Thoracic aorta (tissue), 2 donors: ENCODE measurements at regions not wholly inside any gene's neighbourhood (a gene's known extent, or its start where the extent isn't known, plus 50 kb on each side); places are given as distances from the start of the nearest gene placed in this dataset.

Experiments used
- ATAC-seq: fragments of 150-250 bp; one replicate; pipeline ENCODE4 v1.8.0; 2017; ENCODE audit warnings: low read depth; ENCODE audit not compliant: insufficient number of reproducible peaks, low FRiP score
- DNase-seq: peaks from one replicate; pipeline ENCODE4 v3.0.0-alpha.2; 2020; ENCODE audit warnings: low spot score
- H3K27ac ChIP-seq, 2 donors: fragments of 200-600 bp; sonication (generic); 1 replicate in 1 of 2; 2 replicates in 1 of 2; pipeline ENCODE4 v1.5.1; 2016; ENCODE audit warnings: mild to moderate bottlenecking in 2 of 2, moderate library complexity in 2 of 2
- H3K27me3 ChIP-seq: fragments of 200-600 bp; sonication (generic); replicated peaks from 2 replicates; pipeline ENCODE4 v1.6.0; 2016; ENCODE audit warnings: mild to moderate bottlenecking; ENCODE audit not compliant: insufficient read depth
- H3K36me3 ChIP-seq: fragments of 200-600 bp; sonication (generic); one replicate; pipeline ENCODE4 v1.5.1; 2016
- H3K4me1 ChIP-seq, 2 donors: fragments of 200-600 bp; sonication (generic); 1 replicate in 1 of 2; 2 replicates in 1 of 2; pipeline versions ENCODE4 v1.5.1 to v1.6.0; 2016; ENCODE audit warnings: low read depth in 2 of 2, mild to moderate bottlenecking in 1 of 2; ENCODE audit not compliant: control insufficient read depth in 1 of 2
- H3K4me3 ChIP-seq: fragments of 200-600 bp; sonication (generic); 2 replicates; pipeline ENCODE4 v1.5.1; 2016; ENCODE audit warnings: mild to moderate bottlenecking
- H3K9me3 ChIP-seq: fragments of 200-600 bp; sonication (generic); 2 replicates; pipeline ENCODE4 v1.5.1; 2016
- TF ChIP-seq, protein P1 (sequence below): fragments of 200-600 bp; sonication (generic); IDR thresholded peaks from one replicate; pipeline ENCODE4 v1.5.1; 2019; ENCODE audit warnings: antibody characterized with exemption

GRCh38 chr12:100706033-100706432 lies 88.5 kb upstream of the ANO4 start:
- H3K4me3 ChIP-seq, result no peak overlapping the region
- H3K27ac ChIP-seq, result no peak overlapping the region
- TF ChIP-seq, protein P1, sequence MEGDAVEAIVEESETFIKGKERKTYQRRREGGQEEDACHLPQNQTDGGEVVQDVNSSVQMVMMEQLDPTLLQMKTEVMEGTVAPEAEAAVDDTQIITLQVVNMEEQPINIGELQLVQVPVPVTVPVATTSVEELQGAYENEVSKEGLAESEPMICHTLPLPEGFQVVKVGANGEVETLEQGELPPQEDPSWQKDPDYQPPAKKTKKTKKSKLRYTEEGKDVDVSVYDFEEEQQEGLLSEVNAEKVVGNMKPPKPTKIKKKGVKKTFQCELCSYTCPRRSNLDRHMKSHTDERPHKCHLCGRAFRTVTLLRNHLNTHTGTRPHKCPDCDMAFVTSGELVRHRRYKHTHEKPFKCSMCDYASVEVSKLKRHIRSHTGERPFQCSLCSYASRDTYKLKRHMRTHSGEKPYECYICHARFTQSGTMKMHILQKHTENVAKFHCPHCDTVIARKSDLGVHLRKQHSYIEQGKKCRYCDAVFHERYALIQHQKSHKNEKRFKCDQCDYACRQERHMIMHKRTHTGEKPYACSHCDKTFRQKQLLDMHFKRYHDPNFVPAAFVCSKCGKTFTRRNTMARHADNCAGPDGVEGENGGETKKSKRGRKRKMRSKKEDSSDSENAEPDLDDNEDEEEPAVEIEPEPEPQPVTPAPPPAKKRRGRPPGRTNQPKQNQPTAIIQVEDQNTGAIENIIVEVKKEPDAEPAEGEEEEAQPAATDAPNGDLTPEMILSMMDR, result no peak
- no peaks in the 10 kb centered on the region for H3K27me3 ChIP-seq
- no peaks in the 10 kb centered on the region for H3K9me3 ChIP-seq
- H3K4me1 ChIP-seq, result no peaks in the 10 kb centered on the region
- DNase-seq (no peak), ATAC-seq (no peak)
- H3K36me3 ChIP-seq, result no peaks in the 10 kb centered on the region

DNA sequence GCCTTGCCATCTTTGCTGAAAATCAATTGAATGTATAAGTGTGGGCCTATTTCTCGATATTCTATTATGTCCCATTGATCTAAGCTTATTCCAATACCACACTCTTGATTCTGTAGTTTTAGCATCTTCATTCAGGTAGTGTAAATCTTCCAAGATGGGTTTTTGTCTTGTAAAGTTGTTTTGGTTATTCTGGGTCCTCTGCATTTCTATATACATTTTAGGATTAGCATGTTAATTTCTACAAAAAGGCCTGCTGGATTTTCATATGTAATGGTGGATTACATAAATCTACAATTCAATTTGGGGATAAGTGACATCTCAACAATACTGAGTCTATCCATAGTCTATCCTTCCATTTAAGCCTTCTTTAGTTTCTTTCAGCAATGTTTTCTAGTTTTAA lies 86.0 kb upstream of the ANO4 start:
- no peak for ATAC-seq
- DNase-seq, result no peak
- Histone ChIP-seq H3K4me1 (no peaks in the 10 kb centered on the region), H3K9me3 (no peaks in the 10 kb centered on the region), H3K27ac (no peak overlapping the region), H3K36me3 (no peaks in the 10 kb centered on the region), H3K27me3 (no peaks in the 10 kb centered on the region), H3K4me3 (no peak overlapping the region)
- TF ChIP-seq, protein P1, result no peak

DNA sequence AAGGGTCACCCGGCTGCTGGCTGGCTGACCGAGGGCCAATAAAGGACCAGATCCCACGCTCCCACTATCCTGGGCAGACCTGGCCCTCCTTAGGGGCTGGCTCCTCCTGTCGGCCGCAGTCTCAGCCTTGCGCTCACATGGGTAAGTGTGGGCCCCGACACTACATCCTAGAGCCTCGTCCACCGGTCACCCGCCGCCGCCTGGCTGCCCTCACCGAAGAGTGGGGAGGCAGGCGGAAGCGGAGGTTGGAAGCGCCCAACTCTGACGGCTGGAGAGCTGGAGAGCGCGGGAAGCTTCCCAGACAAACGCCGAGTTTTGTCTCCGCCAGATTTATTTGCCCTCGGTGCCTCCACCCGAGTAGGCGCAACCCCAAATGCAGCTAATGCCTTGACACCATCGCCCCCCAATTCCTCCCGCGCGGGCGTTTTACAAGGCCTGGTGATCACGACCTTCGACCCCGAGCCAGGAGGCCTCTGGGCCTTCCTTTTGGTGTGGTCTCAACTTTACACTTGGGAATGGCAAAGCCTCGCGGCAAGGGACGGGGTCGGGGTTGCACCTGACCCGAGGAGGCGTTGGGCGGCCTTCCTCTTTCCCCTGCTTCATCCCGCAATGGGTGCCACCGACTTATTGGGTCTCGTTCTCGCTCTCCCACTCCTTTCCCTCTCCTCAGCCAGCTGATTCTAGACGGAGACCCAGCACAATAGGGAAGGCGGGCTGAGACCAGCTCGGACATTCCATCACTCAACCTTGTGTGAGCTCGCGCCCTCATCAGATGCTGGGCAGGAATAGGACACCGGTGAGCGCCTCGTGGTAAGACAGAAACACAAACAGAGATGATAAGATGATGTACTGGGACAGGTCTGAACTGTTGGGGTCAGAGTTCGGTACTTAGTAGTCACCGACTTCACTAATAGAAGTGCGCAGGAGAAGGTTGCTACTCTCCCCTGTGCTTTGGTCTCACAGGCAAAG lies 78.3 kb upstream of the ANO4 start:
- H3K4me1 ChIP-seq, result peaks cover 0 to 9% of the 10 kb centered on the region in 2 donors
- H3K4me3 ChIP-seq, result no peak overlapping the region
- TF ChIP-seq, protein P1, result no peak
- no peaks in the 10 kb centered on the region for H3K27me3 ChIP-seq
- ATAC-seq (no peak), DNase-seq (no peak)
- no peak overlapping the region for H3K27ac ChIP-seq
- no peaks in the 10 kb centered on the region for H3K36me3 ChIP-seq
- H3K9me3 ChIP-seq, result no peaks in the 10 kb centered on the region

DNA sequence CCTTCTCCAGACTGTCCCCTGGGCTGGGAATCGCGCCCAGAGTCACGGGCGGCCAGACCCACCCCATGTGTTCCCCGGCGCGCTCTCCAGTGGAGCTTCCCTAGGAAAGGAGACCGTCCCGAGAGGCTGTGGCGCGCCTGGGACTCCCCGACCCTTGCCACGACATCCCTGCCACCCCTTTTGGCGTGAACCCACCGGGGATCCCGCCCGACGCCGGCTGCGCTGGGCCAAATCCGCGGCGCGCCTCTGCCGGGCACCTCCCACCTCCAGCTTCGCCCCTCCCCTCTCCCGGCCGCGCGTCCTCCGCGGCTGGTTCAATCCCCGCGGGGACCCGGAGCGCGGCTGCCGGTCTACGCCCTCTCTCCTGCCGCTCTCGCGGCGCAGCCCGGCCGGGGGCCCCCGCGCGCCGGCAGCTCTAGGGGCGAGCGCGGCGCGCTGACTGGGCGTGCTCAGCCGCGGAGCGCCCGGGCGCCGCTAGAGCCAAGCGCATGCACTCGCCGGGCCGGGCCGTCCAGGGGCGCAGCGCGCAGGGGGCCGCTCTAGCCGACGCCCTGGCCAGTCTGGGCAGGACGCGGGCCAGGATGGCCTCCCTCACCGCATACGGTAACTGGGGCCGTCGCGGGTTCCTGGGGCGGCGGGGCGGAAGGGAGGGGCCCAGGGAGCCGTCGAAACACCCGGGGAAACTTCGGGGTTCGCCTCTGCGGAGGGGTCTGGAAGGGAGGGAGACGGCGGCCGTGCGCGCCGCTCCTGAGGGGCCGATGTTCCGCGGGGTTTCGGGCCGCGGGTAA lies 77.4 kb upstream of the ANO4 start:
- DNase-seq (no peak), ATAC-seq (no peak)
- Histone ChIP-seq H3K4me3 (peak overlapping the region; percentile 47), H3K36me3 (no peaks in the 10 kb centered on the region), H3K4me1 (peaks cover 0 to 9% of the 10 kb centered on the region in 2 donors), H3K9me3 (no peaks in the 10 kb centered on the region), H3K27me3 (no peaks in the 10 kb centered on the region), H3K27ac (no peak overlapping the region)
- TF ChIP-seq, protein P1, result no peak

- H3K4me3 ChIP-seq, result peak overlapping the region; percentile 47
- peaks cover 0 to 9% of the 10 kb centered on the region in 2 donors for H3K4me1 ChIP-seq
- H3K9me3 ChIP-seq, result no peaks in the 10 kb centered on the region
- no peak overlapping the region for H3K27ac ChIP-seq
- H3K36me3 ChIP-seq, result no peaks in the 10 kb centered on the region
- TF ChIP-seq, protein P1, result no peak
- ATAC-seq (no peak), DNase-seq (no peak)
- H3K27me3 ChIP-seq, result no peaks in the 10 kb centered on the region
Observed at GRCh38 chr12:100717733-100718067, 76.9 kb upstream of the ANO4 start.
